Panc1 (cell line): ENCODE measurements at regions not wholly inside any gene's neighbourhood (a gene's known extent, or its start where the extent isn't known, plus 50 kb on each side); places are given as distances from the start of the nearest gene placed in this dataset.

Source experiments
- POLR2AphosphoS5 ChIP-seq: IDR thresholded peaks from 2 replicates; pipeline ENCODE4 v1.6.1; 2012; ENCODE audit warnings: mild to moderate bottlenecking, low read depth, low read length, moderate library complexity
- SIN3A ChIP-seq: IDR thresholded peaks from 2 replicates; pipeline ENCODE4 v1.6.1; 2012; ENCODE audit warnings: low read depth, mild to moderate bottlenecking, low read length, moderate library complexity, borderline replicate concordance; ENCODE audit not compliant: insufficient read depth
- TCF7L2 ChIP-seq: IDR thresholded peaks from 2 replicates; pipeline ENCODE4 v1.6.1; 2011; ENCODE audit warnings: mild to moderate bottlenecking, low read depth, low read length, inconsistent platforms
- TF ChIP-seq, protein P1 (sequence below): fragments of 450-650 bp; IDR thresholded peaks from 2 replicates; pipeline ENCODE4 v1.5.1; 2017; ENCODE audit warnings: mild to moderate bottlenecking
- TF ChIP-seq, protein P2 (sequence below), 2 experiments: IDR thresholded peaks; 2 replicates each; pipeline ENCODE4 v1.6.1; 2011 to 2012; ENCODE audit warnings: low read depth in 2 of 2, control low read depth in 1 of 2, low read length in 1 of 2, mild to moderate bottlenecking in 1 of 2, moderate library complexity in 1 of 2; ENCODE audit not compliant: insufficient read depth in 1 of 2

DNA sequence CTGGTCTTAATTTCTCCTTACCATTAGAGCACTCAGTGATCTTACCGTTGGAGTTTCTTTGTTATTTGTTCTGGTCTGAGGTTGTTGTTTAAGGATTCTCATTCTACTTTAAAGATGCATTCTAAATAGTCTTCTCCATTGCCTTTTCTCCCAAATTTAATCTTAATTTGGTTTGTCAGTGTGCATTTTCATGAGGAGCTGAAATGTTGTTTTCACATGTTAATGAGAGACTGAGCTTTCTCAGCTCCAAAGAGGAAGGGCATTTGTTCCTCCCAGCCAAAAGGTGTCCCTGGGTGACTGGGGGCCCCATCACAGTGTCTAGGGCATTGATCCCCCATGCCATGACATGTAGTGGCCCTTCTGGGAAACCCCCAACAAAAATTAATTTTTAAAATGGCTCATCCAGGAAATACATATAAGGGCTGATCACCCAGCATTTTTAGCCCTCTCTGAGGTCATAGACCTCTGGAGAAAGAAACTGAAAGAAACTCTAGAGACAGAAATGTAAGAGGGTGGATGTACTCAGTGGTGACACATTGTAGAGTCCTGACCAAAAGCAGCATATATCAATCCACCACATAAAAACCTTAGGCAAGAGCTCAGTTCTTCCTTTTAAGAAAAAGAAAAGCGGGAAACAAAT is 240.4 kb upstream of the RAI14 start:
- TF ChIP-seq, protein P1, sequence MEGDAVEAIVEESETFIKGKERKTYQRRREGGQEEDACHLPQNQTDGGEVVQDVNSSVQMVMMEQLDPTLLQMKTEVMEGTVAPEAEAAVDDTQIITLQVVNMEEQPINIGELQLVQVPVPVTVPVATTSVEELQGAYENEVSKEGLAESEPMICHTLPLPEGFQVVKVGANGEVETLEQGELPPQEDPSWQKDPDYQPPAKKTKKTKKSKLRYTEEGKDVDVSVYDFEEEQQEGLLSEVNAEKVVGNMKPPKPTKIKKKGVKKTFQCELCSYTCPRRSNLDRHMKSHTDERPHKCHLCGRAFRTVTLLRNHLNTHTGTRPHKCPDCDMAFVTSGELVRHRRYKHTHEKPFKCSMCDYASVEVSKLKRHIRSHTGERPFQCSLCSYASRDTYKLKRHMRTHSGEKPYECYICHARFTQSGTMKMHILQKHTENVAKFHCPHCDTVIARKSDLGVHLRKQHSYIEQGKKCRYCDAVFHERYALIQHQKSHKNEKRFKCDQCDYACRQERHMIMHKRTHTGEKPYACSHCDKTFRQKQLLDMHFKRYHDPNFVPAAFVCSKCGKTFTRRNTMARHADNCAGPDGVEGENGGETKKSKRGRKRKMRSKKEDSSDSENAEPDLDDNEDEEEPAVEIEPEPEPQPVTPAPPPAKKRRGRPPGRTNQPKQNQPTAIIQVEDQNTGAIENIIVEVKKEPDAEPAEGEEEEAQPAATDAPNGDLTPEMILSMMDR, result no peak
- TF ChIP-seq POLR2AphosphoS5 (no peak), TCF7L2 (no peak), SIN3A (no peak)
- TF ChIP-seq, protein P2, sequence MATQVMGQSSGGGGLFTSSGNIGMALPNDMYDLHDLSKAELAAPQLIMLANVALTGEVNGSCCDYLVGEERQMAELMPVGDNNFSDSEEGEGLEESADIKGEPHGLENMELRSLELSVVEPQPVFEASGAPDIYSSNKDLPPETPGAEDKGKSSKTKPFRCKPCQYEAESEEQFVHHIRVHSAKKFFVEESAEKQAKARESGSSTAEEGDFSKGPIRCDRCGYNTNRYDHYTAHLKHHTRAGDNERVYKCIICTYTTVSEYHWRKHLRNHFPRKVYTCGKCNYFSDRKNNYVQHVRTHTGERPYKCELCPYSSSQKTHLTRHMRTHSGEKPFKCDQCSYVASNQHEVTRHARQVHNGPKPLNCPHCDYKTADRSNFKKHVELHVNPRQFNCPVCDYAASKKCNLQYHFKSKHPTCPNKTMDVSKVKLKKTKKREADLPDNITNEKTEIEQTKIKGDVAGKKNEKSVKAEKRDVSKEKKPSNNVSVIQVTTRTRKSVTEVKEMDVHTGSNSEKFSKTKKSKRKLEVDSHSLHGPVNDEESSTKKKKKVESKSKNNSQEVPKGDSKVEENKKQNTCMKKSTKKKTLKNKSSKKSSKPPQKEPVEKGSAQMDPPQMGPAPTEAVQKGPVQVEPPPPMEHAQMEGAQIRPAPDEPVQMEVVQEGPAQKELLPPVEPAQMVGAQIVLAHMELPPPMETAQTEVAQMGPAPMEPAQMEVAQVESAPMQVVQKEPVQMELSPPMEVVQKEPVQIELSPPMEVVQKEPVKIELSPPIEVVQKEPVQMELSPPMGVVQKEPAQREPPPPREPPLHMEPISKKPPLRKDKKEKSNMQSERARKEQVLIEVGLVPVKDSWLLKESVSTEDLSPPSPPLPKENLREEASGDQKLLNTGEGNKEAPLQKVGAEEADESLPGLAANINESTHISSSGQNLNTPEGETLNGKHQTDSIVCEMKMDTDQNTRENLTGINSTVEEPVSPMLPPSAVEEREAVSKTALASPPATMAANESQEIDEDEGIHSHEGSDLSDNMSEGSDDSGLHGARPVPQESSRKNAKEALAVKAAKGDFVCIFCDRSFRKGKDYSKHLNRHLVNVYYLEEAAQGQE (IDR thresholded peaks at IDR 0.05; ENCODE audit: insufficient read depth in 1 of 2, low read depth in 2 of 2, low read length in 1 of 2), result no peak
